ENCODE measurements at regions not wholly inside any gene's neighbourhood (a gene's known extent, or its start where the extent isn't known, plus 50 kb on each side); places are given as distances from the start of the nearest gene placed in this dataset.

DNA sequence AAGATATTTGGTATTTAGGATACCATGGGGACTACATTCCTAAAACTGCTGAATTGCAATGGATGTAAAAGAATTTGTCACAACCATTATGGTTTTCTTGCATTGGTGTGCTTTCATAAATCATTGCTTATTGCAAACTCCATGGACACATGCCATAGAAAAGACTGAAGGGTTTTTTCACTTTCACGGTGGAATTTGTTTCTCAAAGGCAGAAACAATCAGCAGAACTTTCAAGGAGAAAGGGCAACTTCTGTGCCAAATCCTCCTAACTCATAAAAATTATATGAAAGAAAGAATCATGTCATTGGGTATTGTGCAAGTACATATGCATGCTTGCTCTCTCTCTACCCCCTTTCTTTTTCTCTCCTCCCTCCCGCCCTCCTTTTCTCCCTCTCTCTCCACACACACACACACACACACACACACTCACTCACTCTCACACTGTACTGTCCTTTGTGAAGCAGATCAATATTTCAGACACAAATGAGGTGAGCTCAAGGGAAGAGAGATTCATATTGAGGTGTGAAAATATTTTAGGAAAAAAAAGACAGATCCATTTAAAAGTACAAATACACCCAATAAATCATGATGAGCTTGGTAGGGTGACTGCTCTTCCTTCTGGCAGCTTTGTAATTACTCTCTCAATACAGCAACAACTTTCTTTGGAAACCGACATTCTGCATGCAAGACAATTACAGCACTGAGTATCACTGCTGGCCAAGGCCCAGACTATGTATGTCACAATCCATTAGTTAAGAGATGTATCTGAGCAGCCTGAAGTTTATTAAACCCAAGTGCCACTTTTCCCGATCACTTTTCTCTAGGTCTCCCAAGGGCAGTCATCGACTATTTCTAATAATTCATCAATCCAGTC is 492.6 kb downstream of the TUSC7 start:
- no peak for DNase-seq

DNA sequence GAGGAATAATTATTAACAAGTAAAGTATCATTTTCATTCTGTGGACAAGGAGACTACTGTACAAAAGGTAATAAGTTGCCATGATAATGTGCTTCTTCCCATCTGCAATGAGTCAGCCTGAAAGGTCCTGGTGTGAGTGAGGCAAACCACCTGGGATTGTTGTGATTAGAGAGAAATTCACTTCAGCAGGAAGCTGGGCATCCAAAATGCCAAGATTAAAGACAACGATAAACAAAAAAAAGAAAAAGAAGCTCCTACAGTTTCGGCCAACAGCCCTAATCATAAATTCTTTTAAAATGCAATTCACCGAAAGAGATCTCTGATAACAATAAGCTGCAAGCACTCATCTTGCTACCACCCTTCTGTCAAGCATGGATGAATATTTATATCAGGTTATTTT is 507.8 kb downstream of the TUSC7 start:
- DNase-seq, result no peak

GRCh38 chr3:117217760-117218316 is 508.3 kb downstream of the TUSC7 start:
- DNase-seq, result no peak

GRCh38 chr3:117218641-117219048 is 509.1 kb downstream of the TUSC7 start:
- DNase-seq, result no peak

- DNase-seq, result no peak
Measured at GRCh38 chr3:117219296-117219695, 509.7 kb downstream of the TUSC7 start.

GRCh38 chr3:117226932-117227331 is 517.4 kb downstream of the TUSC7 start:
- DNase-seq, result no peak

- no peak for DNase-seq
Measured at GRCh38 chr3:117228466-117228865, 518.9 kb downstream of the TUSC7 start.

- DNase-seq, result no peak
Measured at GRCh38 chr3:117230924-117231323, 521.3 kb downstream of the TUSC7 start.

- DNase-seq, result no peak
Measured at GRCh38 chr3:117234331-117234730, 524.8 kb downstream of the TUSC7 start.

- no peak for DNase-seq
Measured at GRCh38 chr3:117235304-117235703, 525.7 kb downstream of the TUSC7 start.

GRCh38 chr3:117238806-117239205 is 529.2 kb downstream of the TUSC7 start:
- DNase-seq, result no peak

DNA sequence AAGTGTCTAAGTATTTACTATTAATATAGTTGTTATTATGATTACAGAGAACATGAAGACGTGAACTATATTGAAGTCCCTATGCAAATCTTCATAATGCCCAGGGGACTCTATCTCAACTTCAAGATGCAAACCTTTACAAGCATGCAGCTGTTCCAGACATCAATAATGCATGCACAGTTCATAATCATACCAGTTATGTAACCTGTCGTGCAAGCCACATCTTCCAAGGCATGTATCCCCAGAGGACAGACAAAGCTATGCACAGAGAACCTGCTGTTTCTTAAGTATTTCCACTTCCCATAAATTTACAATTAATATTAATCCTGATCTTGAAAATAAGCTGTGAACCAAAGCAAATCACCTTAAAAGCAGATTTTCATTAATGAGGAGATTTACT is 534.1 kb downstream of the TUSC7 start:
- no peak for DNase-seq

DNA sequence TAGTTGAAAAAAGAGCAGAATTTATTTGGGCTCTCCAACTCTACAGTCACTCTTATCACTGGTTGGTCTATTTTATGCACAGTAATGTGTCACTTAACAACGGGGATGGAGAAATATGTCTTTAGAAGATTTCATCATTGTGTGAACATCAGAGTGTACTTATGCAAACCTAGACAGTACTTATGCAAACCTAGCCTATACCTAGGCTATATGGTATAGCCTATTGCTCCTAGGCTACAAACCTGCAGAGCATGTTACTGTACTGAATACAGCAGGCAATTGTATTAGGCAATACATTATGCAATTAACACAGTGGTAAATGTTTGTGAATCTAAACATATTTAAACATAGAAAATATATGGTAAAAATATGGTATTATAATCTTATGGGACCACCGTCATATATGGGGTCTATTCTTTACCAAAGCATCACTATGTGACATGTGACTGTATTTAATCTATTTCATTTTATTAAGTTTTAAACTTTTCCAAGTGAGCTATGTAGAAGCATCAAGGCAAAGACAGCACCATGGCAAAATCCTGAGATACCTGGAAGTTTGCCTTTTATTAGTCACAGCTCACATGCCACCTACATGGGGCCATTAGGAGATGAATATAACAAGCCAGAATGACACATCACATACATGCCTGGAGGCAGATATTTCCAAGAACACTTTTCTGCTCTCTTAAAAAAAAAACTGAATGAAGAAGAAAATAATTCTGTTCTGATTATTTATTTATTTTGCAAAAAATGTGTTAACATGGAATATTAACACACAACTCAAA is 537.4 kb downstream of the TUSC7 start:
- DNase-seq, result no peak

GRCh38 chr3:117248153-117248552 is 538.6 kb downstream of the TUSC7 start:
- DNase-seq, result no peak

DNA sequence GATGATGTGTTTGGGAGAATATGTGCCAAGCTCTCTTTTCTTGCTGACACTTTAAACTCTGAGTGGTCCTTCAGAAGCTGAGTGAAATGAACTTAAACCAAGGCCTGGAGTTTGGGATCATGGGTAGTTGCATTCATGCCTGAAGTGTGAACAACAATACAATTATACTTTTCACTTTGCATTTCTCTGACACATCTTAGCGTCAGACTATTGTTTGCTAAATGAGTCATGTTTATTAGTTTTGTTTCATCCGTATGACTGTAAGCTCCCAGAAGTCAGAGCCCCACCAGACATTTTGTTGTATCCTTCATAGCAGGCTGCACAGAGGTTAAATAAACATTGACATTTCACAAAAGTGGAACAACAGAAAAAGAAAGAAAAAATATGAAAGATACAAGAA is 542.6 kb downstream of the TUSC7 start:
- DNase-seq, result no peak

GRCh38 chr3:117252651-117253050 is 543.1 kb downstream of the TUSC7 start:
- DNase-seq, result no peak

- DNase-seq, result no peak
Measured at GRCh38 chr3:117253636-117254035, 544.1 kb downstream of the TUSC7 start.

GRCh38 chr3:117254985-117255384 is 545.4 kb downstream of the TUSC7 start:
- no peak for DNase-seq

GRCh38 chr3:117255736-117256135 is 546.2 kb downstream of the TUSC7 start:
- no peak for DNase-seq

GRCh38 chr3:117261983-117262421 is 552.4 kb downstream of the TUSC7 start:
- no peak for DNase-seq

DNA sequence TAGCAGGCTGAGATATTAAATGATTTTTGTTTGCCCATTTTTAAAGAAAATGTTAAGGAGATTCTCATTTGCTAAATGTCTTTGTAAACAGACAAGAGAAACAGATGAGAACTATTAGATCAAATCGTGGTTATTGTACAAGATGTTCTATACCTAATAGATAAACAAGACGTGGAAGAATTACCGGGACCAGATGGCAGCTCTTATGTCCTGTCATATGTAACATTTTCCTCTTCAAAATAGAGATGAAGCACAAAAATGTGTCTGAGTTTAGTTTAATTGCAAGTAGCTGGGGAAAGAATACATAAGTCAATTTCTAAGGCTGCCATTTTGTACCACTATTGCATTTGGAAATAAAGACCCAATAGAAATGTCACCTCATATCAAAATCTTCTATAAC is 553.7 kb downstream of the TUSC7 start:
- DNase-seq, result no peak

DNA sequence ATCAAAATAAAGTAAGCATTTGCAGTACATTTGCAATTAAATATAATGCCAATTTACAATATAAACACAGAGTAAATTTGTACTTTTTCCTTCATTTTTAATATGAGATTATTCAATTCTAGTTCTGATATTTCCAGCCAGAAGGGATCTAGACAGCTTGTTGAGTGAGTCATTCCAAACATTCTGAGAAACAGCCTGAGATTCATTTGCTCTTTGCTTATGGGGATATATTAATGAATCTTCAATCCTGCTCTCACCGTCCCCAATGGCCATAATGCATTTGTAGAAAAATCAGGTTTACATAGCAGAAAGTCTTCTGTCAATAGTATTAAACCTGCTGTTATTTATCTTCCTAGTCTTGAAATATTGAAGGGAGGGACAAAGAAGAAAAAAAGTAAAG is 554.2 kb downstream of the TUSC7 start:
- DNase-seq, result no peak

GRCh38 chr3:117264204-117264994 is 554.8 kb downstream of the TUSC7 start:
- DNase-seq, result no peak

All from stimulated activated CD4-positive, alpha-beta T cell treated with anti-CD3 and anti-CD28 coated beads, Interleukin-1b, Interleukin-23, amount 100 ng/mL, for 48 hours (primary cell).